CD8-positive, alpha-beta memory T cell (primary cell): ENCODE measurements at regions not wholly inside any gene's neighbourhood (a gene's known extent, or its start where the extent isn't known, plus 50 kb on each side); places are given as distances from the start of the nearest gene placed in this dataset.
A peak's percentile ranks its signal among the peaks of the same experiment; 100 is the strongest.
"Not testable (repeated sequence)": the region's sequence is repeated elsewhere in the genome, so short reads cannot be mapped to it uniquely, and the experiment has no call there.

Experiments used
- CTCF ChIA-PET: fragments of 350-600 bp; sonication (Branson Sonifier 250); formaldehyde crosslinking; loops from one replicate; lab custom pipeline; 2021; ENCODE audit warnings: antibody characterized with exemption; lab: Charles Lee
- POLR2A ChIA-PET: fragments of 350-600 bp; sonication (Branson Sonifier 250); formaldehyde crosslinking; loops from one replicate; lab custom pipeline; 2021; ENCODE audit warnings: antibody characterized with exemption; lab: Charles Lee
- DNase-seq, 5 donors: peaks; one replicate each; pipeline versions ENCODE4 v3.0.0 to v3.0.0-alpha.2; 2020 to 2022; ENCODE audit warnings: mixed read lengths in 1 of 5
- H3K27ac ChIP-seq: one replicate; pipeline ENCODE4 v1.7.0; 2013; ENCODE audit warnings: low read depth, mild to moderate bottlenecking, low read length, moderate library complexity
- H3K27me3 ChIP-seq: 2 replicates; pipeline ENCODE4 v1.7.0; 2013; ENCODE audit warnings: low read length, mild to moderate bottlenecking; ENCODE audit not compliant: insufficient read depth, poor library complexity, severe bottlenecking
- H3K36me3 ChIP-seq: 2 replicates; pipeline ENCODE4 v1.7.0; 2013; ENCODE audit warnings: mild to moderate bottlenecking, low read length, moderate library complexity; ENCODE audit not compliant: insufficient read depth
- H3K4me1 ChIP-seq: 2 replicates; pipeline ENCODE4 v1.7.0; 2013; ENCODE audit warnings: mild to moderate bottlenecking, low read length, moderate library complexity; ENCODE audit not compliant: insufficient read depth
- H3K4me3 ChIP-seq: 2 replicates; pipeline ENCODE4 v1.7.0; 2013; ENCODE audit warnings: mild to moderate bottlenecking, low read length
- H3K9me3 ChIP-seq: 2 replicates; pipeline ENCODE4 v1.7.0; 2013; ENCODE audit warnings: mild to moderate bottlenecking, low read length
- H3K27ac Mint-ChIP-seq, 8 donors: one replicate each; pipeline ENCODE4 v1.8.0; 2020 to 2021; ENCODE audit warnings: mixed read lengths in 8 of 8, mild to moderate bottlenecking in 6 of 8, inconsistent platforms in 3 of 8, moderate library complexity in 3 of 8
- H3K27me3 Mint-ChIP-seq, 2 donors: one replicate each; pipeline ENCODE4 v1.8.0; 2020 to 2021; ENCODE audit warnings: mixed read lengths in 2 of 2, mild to moderate bottlenecking in 1 of 2, moderate library complexity in 1 of 2
- H3K36me3 Mint-ChIP-seq, 3 donors: one replicate each; pipeline ENCODE4 v1.8.0; 2020 to 2021; ENCODE audit warnings: mixed read lengths in 3 of 3, inconsistent platforms in 1 of 3, mild to moderate bottlenecking in 1 of 3
- H3K4me1 Mint-ChIP-seq, 3 donors: one replicate each; pipeline ENCODE4 v1.8.0; 2020 to 2021; ENCODE audit warnings: mixed read lengths in 3 of 3, inconsistent platforms in 1 of 3, mild to moderate bottlenecking in 1 of 3
- H3K4me3 Mint-ChIP-seq, 7 donors: one replicate each; pipeline ENCODE4 v1.8.0; 2020 to 2021; ENCODE audit warnings: mixed read lengths in 7 of 7, mild to moderate bottlenecking in 6 of 7, moderate library complexity in 4 of 7, inconsistent platforms in 2 of 7
- H3K9me3 Mint-ChIP-seq, 5 donors: one replicate each; pipeline ENCODE4 v1.8.0; 2020 to 2022; ENCODE audit warnings: mixed read lengths in 5 of 5, mild to moderate bottlenecking in 3 of 5, moderate library complexity in 2 of 5, inconsistent platforms in 1 of 5

DNA sequence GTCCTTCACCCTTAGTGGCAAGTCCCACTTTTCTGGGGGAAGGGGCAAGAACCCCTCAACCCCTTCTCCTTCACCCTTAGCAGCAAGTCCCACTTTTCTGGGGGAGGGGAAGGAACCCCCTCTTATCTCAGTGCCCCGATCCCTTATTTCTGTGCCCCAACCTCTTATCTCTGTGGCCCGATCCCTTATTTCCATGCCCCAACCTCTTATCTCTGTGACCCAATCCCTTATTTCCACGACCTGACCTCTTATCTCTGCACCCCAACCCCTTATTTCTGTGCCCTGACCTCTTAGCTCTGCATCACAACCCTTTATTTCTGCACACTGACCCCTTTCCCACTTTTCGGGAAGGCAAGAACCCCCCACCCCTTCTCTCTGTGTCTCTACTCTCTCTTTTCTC lies 104.4 kb upstream of the ROPN1B start:
- H3K27me3 Mint-ChIP-seq, H3K27ac ChIP-seq, H3K4me3 ChIP-seq, H3K4me1 Mint-ChIP-seq, H3K9me3 ChIP-seq, CTCF ChIA-PET, H3K36me3 Mint-ChIP-seq, H3K27me3 ChIP-seq, POLR2A ChIA-PET, H3K9me3 Mint-ChIP-seq, H3K4me3 Mint-ChIP-seq, DNase-seq, H3K4me1 ChIP-seq, H3K36me3 ChIP-seq, H3K27ac Mint-ChIP-seq: not testable (repeated sequence)

DNA sequence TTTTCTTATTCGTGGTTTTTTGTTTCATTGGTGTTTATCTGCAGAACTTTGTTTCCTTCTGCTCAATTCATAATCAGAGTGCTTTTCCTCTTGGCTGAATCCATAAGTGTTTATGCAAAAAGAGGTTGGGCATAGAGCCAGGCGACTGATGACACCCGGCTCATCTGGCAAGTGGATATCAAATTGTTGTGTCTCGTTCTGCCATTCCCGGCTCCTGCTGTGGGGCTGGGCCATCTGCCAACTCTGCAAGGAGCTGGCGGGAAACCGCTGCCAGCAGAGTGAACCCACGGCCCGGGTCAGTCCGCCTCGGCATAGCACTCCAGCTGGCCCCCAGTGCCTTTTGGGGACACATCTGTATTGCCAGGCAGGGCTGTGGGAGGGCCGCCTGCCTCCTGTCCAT lies 83.0 kb upstream of the ROPN1B start:
- Mint-ChIP-seq H3K36me3 (peaks cover 2 to 50% (median 15%) of the 10 kb centered on the region in 3 donors), H3K9me3 (peaks cover 17 to 41% (median 32%) of the 10 kb centered on the region in 5 donors)
- H3K4me3 ChIP-seq, H3K27ac ChIP-seq, H3K4me1 Mint-ChIP-seq, CTCF ChIA-PET, H3K27me3 Mint-ChIP-seq, H3K27ac Mint-ChIP-seq, DNase-seq, H3K36me3 ChIP-seq, H3K4me3 Mint-ChIP-seq, POLR2A ChIA-PET, H3K4me1 ChIP-seq, H3K27me3 ChIP-seq, H3K9me3 ChIP-seq: not testable (repeated sequence)

DNA sequence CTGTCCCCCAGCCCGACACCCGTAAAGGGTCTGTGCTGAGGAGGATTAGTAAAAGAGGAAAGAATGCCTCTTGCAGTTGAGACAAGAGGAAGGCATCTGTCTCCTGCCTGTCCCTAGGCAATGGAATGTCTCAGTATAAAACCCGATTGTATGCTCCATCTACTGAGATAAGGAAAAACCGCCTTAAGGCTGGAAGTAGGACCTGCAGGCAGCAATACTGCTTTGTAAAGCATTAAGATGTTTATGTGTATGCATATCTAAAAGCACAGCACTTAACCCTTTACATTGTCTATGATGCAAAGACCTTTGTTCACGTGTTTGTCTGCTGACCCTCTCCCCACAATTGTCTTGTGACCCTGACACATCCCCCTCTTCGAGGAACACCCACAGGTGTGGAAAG lies 69.8 kb upstream of the ROPN1B start:
- DNase-seq, H3K9me3 Mint-ChIP-seq, CTCF ChIA-PET, H3K4me1 ChIP-seq, H3K27me3 ChIP-seq, H3K4me3 ChIP-seq, POLR2A ChIA-PET, H3K9me3 ChIP-seq, H3K27me3 Mint-ChIP-seq, H3K27ac ChIP-seq, H3K4me3 Mint-ChIP-seq, H3K36me3 ChIP-seq, H3K36me3 Mint-ChIP-seq, H3K4me1 Mint-ChIP-seq: not testable (repeated sequence)
- peak overlapping the region in 1 of 8 donors; percentile 10 for H3K27ac Mint-ChIP-seq

DNA sequence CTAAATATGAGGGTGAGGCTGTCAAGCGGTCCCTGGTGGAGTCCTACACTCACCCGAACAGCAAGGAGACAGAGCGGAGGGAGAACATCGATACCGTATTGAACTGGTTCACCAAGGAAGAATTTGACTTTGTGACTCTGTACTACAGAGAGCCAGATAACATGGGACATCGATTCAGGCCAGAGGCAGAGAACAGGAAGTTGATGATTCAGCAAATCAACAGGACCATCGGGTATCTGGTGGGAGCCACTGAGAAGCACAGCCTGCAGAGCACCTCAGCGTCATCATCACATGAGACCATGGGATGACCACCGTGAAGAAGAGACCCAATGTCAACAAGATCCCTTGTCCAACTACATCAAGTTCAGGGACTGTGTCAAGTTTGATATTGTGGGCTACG lies 67.5 kb upstream of the ROPN1B start:
- POLR2A ChIA-PET = not testable (repeated sequence)
- H3K27ac Mint-ChIP-seq = peak overlapping the region in 1 of 8 donors; percentile 28

DNA sequence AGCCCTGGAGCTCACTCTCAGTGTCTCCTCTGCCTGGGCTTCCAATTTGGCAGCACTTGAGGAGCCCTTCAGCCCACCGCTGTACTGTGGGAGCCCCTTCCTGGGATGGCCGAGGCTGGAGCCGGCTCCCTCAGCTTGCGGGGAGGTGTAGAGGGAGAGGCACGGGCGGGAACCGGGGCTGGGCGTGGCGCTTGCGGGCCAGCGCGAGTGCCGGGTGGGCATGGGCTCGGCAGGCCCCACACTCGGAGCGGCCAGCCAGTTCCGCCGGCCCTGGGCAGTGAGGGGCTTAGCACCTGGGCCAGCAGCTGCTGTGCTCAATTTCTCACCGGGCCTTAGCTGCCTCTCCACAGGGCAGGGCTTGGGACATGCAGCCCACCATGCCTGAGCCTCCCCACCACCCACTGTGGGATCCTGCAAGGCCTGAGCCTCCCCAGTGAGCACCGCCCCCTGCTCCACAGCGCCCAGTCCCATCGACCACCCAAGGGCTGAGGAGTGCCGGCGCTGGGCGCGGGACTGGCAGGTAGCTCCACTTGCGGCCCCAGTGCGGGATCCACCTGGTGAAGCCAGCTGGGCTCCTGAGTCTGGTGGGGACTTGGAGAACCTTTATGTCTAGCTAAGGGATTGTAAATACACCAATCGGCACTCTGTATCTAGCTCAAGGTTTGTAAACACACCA lies 65.1 kb upstream of the ROPN1B start:
- DNase-seq, H3K27ac ChIP-seq, CTCF ChIA-PET, H3K9me3 Mint-ChIP-seq, H3K4me1 ChIP-seq, H3K36me3 Mint-ChIP-seq, H3K27me3 Mint-ChIP-seq, POLR2A ChIA-PET, H3K36me3 ChIP-seq, H3K4me1 Mint-ChIP-seq, H3K4me3 Mint-ChIP-seq, H3K4me3 ChIP-seq, H3K27ac Mint-ChIP-seq, H3K9me3 ChIP-seq, H3K27me3 ChIP-seq: not testable (repeated sequence)

More for the DNA sequence above, 67.5 kb upstream of the ROPN1B start:
- H3K27me3 ChIP-seq, DNase-seq, H3K27me3 Mint-ChIP-seq, H3K4me3 Mint-ChIP-seq, H3K4me3 ChIP-seq, CTCF ChIA-PET, H3K27ac ChIP-seq, H3K4me1 ChIP-seq, H3K9me3 Mint-ChIP-seq, H3K36me3 Mint-ChIP-seq, H3K9me3 ChIP-seq, H3K4me1 Mint-ChIP-seq, H3K36me3 ChIP-seq: not testable (repeated sequence)

DNA sequence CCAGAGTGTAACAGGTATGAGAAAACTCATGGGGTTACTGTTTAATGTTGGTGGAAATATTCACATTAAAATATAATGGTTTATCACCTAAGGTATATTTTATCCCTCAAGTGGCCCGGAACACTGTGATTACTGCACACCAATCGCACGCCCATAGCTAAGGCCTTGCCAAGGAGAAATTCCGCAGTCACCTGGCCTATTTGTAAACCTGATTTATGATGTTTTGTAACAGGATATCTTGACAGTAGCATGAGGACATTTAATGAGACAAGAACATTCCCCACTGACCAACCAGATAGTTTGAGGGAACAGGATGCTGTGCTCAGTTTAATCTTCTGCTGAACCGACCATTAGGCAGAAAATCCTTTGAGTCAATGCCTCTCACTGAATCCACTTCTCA lies 61.7 kb upstream of the ROPN1B start:
- H3K27me3 ChIP-seq, POLR2A ChIA-PET, H3K4me1 Mint-ChIP-seq, H3K36me3 Mint-ChIP-seq, DNase-seq, H3K4me3 Mint-ChIP-seq, H3K36me3 ChIP-seq, H3K27ac ChIP-seq, H3K27me3 Mint-ChIP-seq, H3K4me3 ChIP-seq, H3K9me3 ChIP-seq, H3K9me3 Mint-ChIP-seq, CTCF ChIA-PET, H3K4me1 ChIP-seq, H3K27ac Mint-ChIP-seq: not testable (repeated sequence)

DNA sequence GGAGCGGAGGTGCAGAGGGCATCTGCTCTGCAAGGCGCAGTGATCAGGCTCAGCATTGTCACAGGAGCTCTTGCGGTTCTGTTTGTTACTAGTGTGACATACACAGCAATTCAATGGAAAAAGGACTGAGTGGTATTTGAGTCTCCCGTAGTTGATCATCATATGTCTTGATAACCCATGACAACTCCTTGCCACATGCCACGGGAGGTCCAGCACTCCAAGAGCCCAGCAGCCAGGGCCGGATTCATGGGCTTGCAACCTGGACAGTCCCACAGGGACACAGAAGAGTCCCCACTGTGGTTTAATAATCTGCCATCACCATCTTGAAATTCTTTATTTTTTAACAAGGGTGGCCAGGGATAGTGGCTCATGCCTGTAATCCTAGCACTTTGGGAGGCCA lies 58.1 kb upstream of the ROPN1B start:
- H3K27me3 ChIP-seq, H3K9me3 Mint-ChIP-seq, POLR2A ChIA-PET, H3K4me3 ChIP-seq, DNase-seq, H3K27ac ChIP-seq, H3K4me1 ChIP-seq, H3K36me3 ChIP-seq, H3K4me3 Mint-ChIP-seq, H3K9me3 ChIP-seq, CTCF ChIA-PET, H3K36me3 Mint-ChIP-seq, H3K27me3 Mint-ChIP-seq: not testable (repeated sequence)
- Mint-ChIP-seq H3K27ac (peak overlapping the region in 1 of 8 donors; percentile 7), H3K4me1 (peaks cover 6 to 12% (median 7%) of the 10 kb centered on the region in 3 donors)

DNA sequence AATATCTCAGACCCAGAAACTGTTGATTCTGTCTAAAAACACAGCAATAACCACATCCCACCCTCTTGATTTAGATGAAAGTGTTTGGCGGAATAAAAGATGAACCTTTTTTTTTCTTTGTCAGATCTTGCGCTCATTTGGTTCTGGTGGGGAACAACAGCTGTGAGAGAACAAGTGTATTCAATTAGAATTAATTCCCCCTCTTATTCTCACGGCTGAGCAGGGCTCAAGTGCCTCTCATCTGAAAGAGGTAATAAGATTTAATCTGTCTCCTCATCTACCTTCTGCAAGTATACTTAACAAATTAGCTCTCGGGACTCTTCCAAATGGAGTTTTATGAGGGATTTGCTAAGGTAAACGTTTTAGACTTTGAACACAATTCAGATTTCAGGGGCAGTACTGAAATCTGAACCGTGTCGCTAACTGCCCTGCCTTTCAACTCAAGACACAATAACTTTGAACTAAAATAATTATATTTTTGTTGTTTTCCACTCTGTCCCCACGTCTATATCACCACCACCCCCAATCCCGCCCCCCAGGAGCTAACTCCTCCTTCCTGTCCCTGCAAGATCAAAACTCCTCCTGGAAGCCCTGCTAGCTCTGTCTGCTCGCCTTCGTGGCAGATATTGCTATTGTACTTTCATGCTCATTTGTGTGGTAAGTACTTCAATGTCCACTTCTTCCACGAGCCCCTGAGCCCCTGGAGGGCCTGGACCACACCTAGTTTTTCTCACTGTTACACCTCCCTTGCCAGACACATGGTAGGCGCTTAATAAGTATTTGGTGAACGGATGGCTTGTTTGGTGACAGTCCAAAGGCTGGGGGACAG lies 54.2 kb upstream of the ROPN1B start:
- CTCF ChIA-PET, DNase-seq, H3K9me3 ChIP-seq, H3K36me3 Mint-ChIP-seq, H3K9me3 Mint-ChIP-seq, H3K36me3 ChIP-seq, H3K27me3 ChIP-seq, H3K27me3 Mint-ChIP-seq, H3K4me1 ChIP-seq, POLR2A ChIA-PET: not testable (repeated sequence)
- Histone ChIP-seq H3K4me3 (peak overlapping the region; percentile 54), H3K27ac (peak overlapping the region; percentile 67)
- peak overlapping the region; percentile 75 to 99 (median 96) for H3K27ac Mint-ChIP-seq
- H3K4me1 Mint-ChIP-seq = peaks cover 11 to 17% (median 13%) of the 10 kb centered on the region in 3 donors
- H3K4me3 Mint-ChIP-seq = peak overlapping the region; percentile 88 to 96 (median 92)
